ENCODE measurements at regions not wholly inside any gene's neighbourhood (a gene's known extent, or its start where the extent isn't known, plus 50 kb on each side); places are given as distances from the start of the nearest gene placed in this dataset.

GRCh38 chrX:34810364-34810763 lies 132.2 kb upstream of the FAM47B start:
- no peak for TF ChIP-seq CTCF (IDR thresholded peaks at IDR 0.05; ENCODE audit: poor library complexity)
- TF ChIP-seq EZH2 (IDR thresholded peaks at IDR 0.05; ENCODE audit: borderline replicate concordance), result no peak
